ENCODE measurements at regions not wholly inside any gene's neighbourhood (a gene's known extent, or its start where the extent isn't known, plus 50 kb on each side); places are given as distances from the start of the nearest gene placed in this dataset.
"Not testable (repeated sequence)": the region's sequence is repeated elsewhere in the genome, so short reads cannot be mapped to it uniquely, and the experiment has no call there.

DNA sequence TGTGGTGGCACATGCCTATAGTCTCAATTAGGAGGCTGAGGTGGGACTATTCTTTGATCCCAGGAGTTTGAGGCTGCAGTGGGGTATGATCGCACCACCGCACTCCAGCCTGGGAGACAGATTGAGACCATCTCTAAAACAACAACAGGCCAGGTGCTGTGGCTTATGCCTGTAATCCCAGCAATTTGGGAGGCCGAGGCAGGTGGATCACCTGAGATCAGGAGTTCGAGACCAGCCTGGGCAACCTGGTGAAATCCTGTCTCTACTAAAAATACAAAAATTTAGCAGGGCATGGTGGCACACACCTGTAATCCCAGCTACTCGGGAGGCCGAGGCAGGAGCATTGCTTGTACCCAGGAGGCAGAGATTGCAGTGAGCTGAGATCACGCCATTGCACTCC lies 60.6 kb upstream of the CCT8L2 start:
- TF ChIP-seq POLR2A, POLR2AphosphoS5 (IDR thresholded peaks at IDR 0.05): not testable (repeated sequence)
- TF ChIP-seq, protein P1, sequence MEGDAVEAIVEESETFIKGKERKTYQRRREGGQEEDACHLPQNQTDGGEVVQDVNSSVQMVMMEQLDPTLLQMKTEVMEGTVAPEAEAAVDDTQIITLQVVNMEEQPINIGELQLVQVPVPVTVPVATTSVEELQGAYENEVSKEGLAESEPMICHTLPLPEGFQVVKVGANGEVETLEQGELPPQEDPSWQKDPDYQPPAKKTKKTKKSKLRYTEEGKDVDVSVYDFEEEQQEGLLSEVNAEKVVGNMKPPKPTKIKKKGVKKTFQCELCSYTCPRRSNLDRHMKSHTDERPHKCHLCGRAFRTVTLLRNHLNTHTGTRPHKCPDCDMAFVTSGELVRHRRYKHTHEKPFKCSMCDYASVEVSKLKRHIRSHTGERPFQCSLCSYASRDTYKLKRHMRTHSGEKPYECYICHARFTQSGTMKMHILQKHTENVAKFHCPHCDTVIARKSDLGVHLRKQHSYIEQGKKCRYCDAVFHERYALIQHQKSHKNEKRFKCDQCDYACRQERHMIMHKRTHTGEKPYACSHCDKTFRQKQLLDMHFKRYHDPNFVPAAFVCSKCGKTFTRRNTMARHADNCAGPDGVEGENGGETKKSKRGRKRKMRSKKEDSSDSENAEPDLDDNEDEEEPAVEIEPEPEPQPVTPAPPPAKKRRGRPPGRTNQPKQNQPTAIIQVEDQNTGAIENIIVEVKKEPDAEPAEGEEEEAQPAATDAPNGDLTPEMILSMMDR (IDR thresholded peaks at IDR 0.05), result not testable (repeated sequence)

Measured in upper lobe of left lung (tissue), 4 donors.